Astrocyte (in vitro differentiated cells and primary cell): ENCODE measurements at regions not wholly inside any gene's neighbourhood (a gene's known extent, or its start where the extent isn't known, plus 50 kb on each side); places are given as distances from the start of the nearest gene placed in this dataset.

Experiments
- DNase-seq: peaks from one replicate; pipeline ENCODE4 v3.0.0-alpha.2; 2010; ENCODE audit warnings: low read depth
- FAIRE-seq: peaks from 2 replicates; lab custom pipeline; 2011; peaks lifted over from hg19 to GRCh38; lab: Jason Lieb, UNC
- H2AFZ ChIP-seq: 2 replicates; pipeline ENCODE4 v1.6.0; 2012; ENCODE audit warnings: low read depth, low read length, inconsistent platforms
- H3K27ac ChIP-seq: 2 replicates; pipeline ENCODE4 v1.5.1; 2011; ENCODE audit warnings: low read depth, low read length, inconsistent platforms
- H3K27me3 ChIP-seq: 2 replicates; pipeline ENCODE4 v1.6.0; 2011; ENCODE audit warnings: low read length, inconsistent platforms; ENCODE audit not compliant: insufficient read depth
- H3K36me3 ChIP-seq: 2 replicates; pipeline ENCODE4 v1.5.1; 2011; ENCODE audit warnings: low read length, inconsistent platforms; ENCODE audit not compliant: insufficient read depth
- H3K4me1 ChIP-seq: 2 replicates; pipeline ENCODE4 v1.5.1; 2011; ENCODE audit warnings: low read length, inconsistent platforms; ENCODE audit not compliant: insufficient read depth
- H3K4me2 ChIP-seq: 2 replicates; pipeline ENCODE4 v1.6.0; 2012; ENCODE audit warnings: low read length, inconsistent platforms
- H3K4me3 ChIP-seq: 2 replicates; pipeline ENCODE4 v1.5.1; 2011; ENCODE audit warnings: low read depth, mild to moderate bottlenecking, low read length, inconsistent platforms; ENCODE audit not compliant: insufficient read depth
- H3K79me2 ChIP-seq: 2 replicates; pipeline ENCODE4 v1.6.0; 2012; ENCODE audit warnings: mild to moderate bottlenecking, low read length, inconsistent platforms; ENCODE audit not compliant: insufficient read depth
- H3K9ac ChIP-seq: 2 replicates; pipeline ENCODE4 v1.6.0; 2012; ENCODE audit warnings: mild to moderate bottlenecking, low read length, inconsistent platforms
- H3K9me3 ChIP-seq: 2 replicates; pipeline ENCODE4 v1.5.1; 2012; ENCODE audit warnings: low read depth, mild to moderate bottlenecking, low read length, inconsistent platforms; ENCODE audit not compliant: insufficient read depth
- H4K20me1 ChIP-seq: 2 replicates; pipeline ENCODE4 v1.6.0; 2012; ENCODE audit warnings: low read length, inconsistent platforms; ENCODE audit not compliant: insufficient read depth
- H3K27ac Mint-ChIP-seq: one replicate; pipeline ENCODE4 v1.8.0; 2021; ENCODE audit warnings: mild to moderate bottlenecking, mixed read lengths; ENCODE audit not compliant: unreplicated experiment
- H3K27me3 Mint-ChIP-seq: one replicate; pipeline ENCODE4 v1.8.0; 2021; ENCODE audit warnings: low read depth, mixed read lengths; ENCODE audit not compliant: unreplicated experiment
- H3K36me3 Mint-ChIP-seq: one replicate; pipeline ENCODE4 v1.8.0; 2021; ENCODE audit warnings: low read depth, mixed read lengths; ENCODE audit not compliant: unreplicated experiment
- H3K4me1 Mint-ChIP-seq: one replicate; pipeline ENCODE4 v1.8.0; 2021; ENCODE audit warnings: low read depth, mixed read lengths; ENCODE audit not compliant: unreplicated experiment
- H3K4me3 Mint-ChIP-seq: one replicate; pipeline ENCODE4 v1.8.0; 2021; ENCODE audit warnings: mild to moderate bottlenecking, moderate library complexity, mixed read lengths; ENCODE audit not compliant: unreplicated experiment
- H3K9me3 Mint-ChIP-seq: one replicate; pipeline ENCODE4 v1.8.0; 2021; ENCODE audit warnings: mild to moderate bottlenecking, mixed read lengths; ENCODE audit not compliant: unreplicated experiment
- CTCF ChIP-seq: IDR thresholded peaks from 2 replicates; pipeline ENCODE4 v1.5.1; 2011; ENCODE audit warnings: low read depth, mild to moderate bottlenecking, inconsistent platforms, low read length, moderate library complexity; ENCODE audit not compliant: insufficient read depth
- EZH2 ChIP-seq: IDR thresholded peaks from 2 replicates; pipeline ENCODE4 v1.6.1; 2012; ENCODE audit warnings: mild to moderate bottlenecking, low read length, inconsistent platforms; ENCODE audit not compliant: insufficient read depth

- Mint-ChIP-seq H3K27me3 (no peaks in the 10 kb centered on the region), H3K4me3 (no peak overlapping the region), H3K27ac (no peak overlapping the region), H3K36me3 (no peaks in the 10 kb centered on the region), H3K4me1 (no peaks in the 10 kb centered on the region), H3K9me3 (no peaks in the 10 kb centered on the region)
- H4K20me1 ChIP-seq: no peaks in the 10 kb centered on the region
- H3K36me3 ChIP-seq: no peaks in the 10 kb centered on the region
- no peak overlapping the region for H2AFZ ChIP-seq
- no peaks in the 10 kb centered on the region for H3K27me3 ChIP-seq
- no peak overlapping the region for H3K4me3 ChIP-seq
- no peak overlapping the region for H3K27ac ChIP-seq
- FAIRE-seq: no peak
- H3K9ac ChIP-seq: no peak overlapping the region
- H3K4me1 ChIP-seq: no peaks in the 10 kb centered on the region
- H3K79me2 ChIP-seq: no peaks in the 10 kb centered on the region
- H3K4me2 ChIP-seq: no peak overlapping the region
- TF ChIP-seq CTCF: no peak
- no peak for TF ChIP-seq EZH2
- H3K9me3 ChIP-seq: no peaks in the 10 kb centered on the region
- DNase-seq: no peak
These were observed 542.6 kb upstream of the COX7C start for GRCh38 chr5:86075139-86075538.

- Histone ChIP-seq H2AFZ (no peak overlapping the region), H3K4me3 (no peak overlapping the region)
- H3K27ac Mint-ChIP-seq: no peak overlapping the region
These were observed 522.6 kb upstream of the COX7C start for GRCh38 chr5:86095092-86095491.

More at GRCh38 chr5:86095092-86095491, 522.6 kb upstream of the COX7C start:
- no peak overlapping the region for H3K4me3 Mint-ChIP-seq
- no peaks in the 10 kb centered on the region for H4K20me1 ChIP-seq
- H3K36me3 ChIP-seq: no peaks in the 10 kb centered on the region
- H3K27me3 Mint-ChIP-seq: no peaks in the 10 kb centered on the region
- H3K36me3 Mint-ChIP-seq: no peaks in the 10 kb centered on the region
- no peaks in the 10 kb centered on the region for H3K9me3 ChIP-seq
- no peaks in the 10 kb centered on the region for H3K9me3 Mint-ChIP-seq
- no peaks in the 10 kb centered on the region for H3K4me1 Mint-ChIP-seq
- no peaks in the 10 kb centered on the region for H3K79me2 ChIP-seq
- H3K4me2 ChIP-seq: no peak overlapping the region
- TF ChIP-seq EZH2 (no peak), CTCF (no peak)
- H3K27me3 ChIP-seq: no peaks in the 10 kb centered on the region
- no peak for FAIRE-seq
- no peaks in the 10 kb centered on the region for H3K4me1 ChIP-seq
- DNase-seq: no peak
- no peak overlapping the region for H3K9ac ChIP-seq
- no peak overlapping the region for H3K27ac ChIP-seq
